ENCODE measurements at regions not wholly inside any gene's neighbourhood (a gene's known extent, or its start where the extent isn't known, plus 50 kb on each side); places are given as distances from the start of the nearest gene placed in this dataset.

GRCh38 chr22:47858773-47859306, 1096.4 kb downstream of the TBC1D22A start:
- Mint-ChIP-seq H3K4me1 (peaks cover 7% of the 10 kb centered on the region), H3K9me3 (peaks cover 2% of the 10 kb centered on the region), H3K4me3 (no peak overlapping the region), H3K36me3 (ENCODE audit: low read depth) (no peaks in the 10 kb centered on the region), H3K27me3 (ENCODE audit: low read depth) (peaks cover 28% of the 10 kb centered on the region), H3K27ac (ENCODE audit: unreplicated experiment) (no peak overlapping the region)
- no peak for TF ChIP-seq CTCF (conservative IDR thresholded peaks at IDR 0.05)
- DNase-seq (ENCODE audit: low read depth, low spot score): no peak

GRCh38 chr22:47854680-47855079, 1092.2 kb downstream of the TBC1D22A start:
- H3K4me1 Mint-ChIP-seq: peaks cover 8% of the 10 kb centered on the region
- H3K36me3 Mint-ChIP-seq (ENCODE audit: low read depth): no peaks in the 10 kb centered on the region
- H3K27me3 Mint-ChIP-seq (ENCODE audit: low read depth): peaks cover 23% of the 10 kb centered on the region
- no peak for DNase-seq (ENCODE audit: low read depth, low spot score)
- no peak overlapping the region for H3K27ac Mint-ChIP-seq (ENCODE audit: unreplicated experiment)
- H3K9me3 Mint-ChIP-seq: peaks cover 2% of the 10 kb centered on the region
- no peak overlapping the region for H3K4me3 Mint-ChIP-seq
- no peak for TF ChIP-seq CTCF (conservative IDR thresholded peaks at IDR 0.05)

- peaks cover 5% of the 10 kb centered on the region for H3K4me1 Mint-ChIP-seq
- peaks cover 2% of the 10 kb centered on the region for H3K9me3 Mint-ChIP-seq
- H3K36me3 Mint-ChIP-seq (ENCODE audit: low read depth): no peaks in the 10 kb centered on the region
- no peak overlapping the region for H3K27ac Mint-ChIP-seq (ENCODE audit: unreplicated experiment)
- peaks cover 23% of the 10 kb centered on the region for H3K27me3 Mint-ChIP-seq (ENCODE audit: low read depth)
- no peak overlapping the region for H3K4me3 Mint-ChIP-seq
- no peak for DNase-seq (ENCODE audit: low read depth, low spot score)
- TF ChIP-seq CTCF (conservative IDR thresholded peaks at IDR 0.05): no peak
These were observed 1091.8 kb downstream of the TBC1D22A start for GRCh38 chr22:47854251-47854650.

- H3K4me3 Mint-ChIP-seq: no peak overlapping the region
- TF ChIP-seq CTCF (conservative IDR thresholded peaks at IDR 0.05): no peak
- H3K36me3 Mint-ChIP-seq (ENCODE audit: low read depth): no peaks in the 10 kb centered on the region
- no peak for DNase-seq (ENCODE audit: low read depth, low spot score)
- H3K27me3 Mint-ChIP-seq (ENCODE audit: low read depth): peaks cover 23% of the 10 kb centered on the region
- peaks cover 5% of the 10 kb centered on the region for H3K4me1 Mint-ChIP-seq
- no peak overlapping the region for H3K27ac Mint-ChIP-seq (ENCODE audit: unreplicated experiment)
- peaks cover 2% of the 10 kb centered on the region for H3K9me3 Mint-ChIP-seq
These were observed 1091.3 kb downstream of the TBC1D22A start for GRCh38 chr22:47853750-47854149.

GRCh38 chr22:47851586-47851985, 1089.1 kb downstream of the TBC1D22A start:
- no peak overlapping the region for H3K4me3 Mint-ChIP-seq
- no peak for TF ChIP-seq CTCF (conservative IDR thresholded peaks at IDR 0.05)
- peaks cover 23% of the 10 kb centered on the region for H3K27me3 Mint-ChIP-seq (ENCODE audit: low read depth)
- H3K4me1 Mint-ChIP-seq: peaks cover 5% of the 10 kb centered on the region
- DNase-seq (ENCODE audit: low read depth, low spot score): no peak
- no peak overlapping the region for H3K27ac Mint-ChIP-seq (ENCODE audit: unreplicated experiment)
- H3K9me3 Mint-ChIP-seq: peaks cover 2% of the 10 kb centered on the region
- H3K36me3 Mint-ChIP-seq (ENCODE audit: low read depth): no peaks in the 10 kb centered on the region

Measured in neural crest cell (in vitro differentiated cells).